IgD-negative memory B cell (primary cell): ENCODE measurements at regions not wholly inside any gene's neighbourhood (a gene's known extent, or its start where the extent isn't known, plus 50 kb on each side); places are given as distances from the start of the nearest gene placed in this dataset.
A peak's percentile ranks its signal among the peaks of the same experiment; 100 is the strongest.
"Not testable (repeated sequence)": the region's sequence is repeated elsewhere in the genome, so short reads cannot be mapped to it uniquely, and the experiment has no call there.

Experiments
- H3K27ac Mint-ChIP-seq, 3 donors: one replicate each; pipeline ENCODE4 v1.8.0; 2020 to 2022; ENCODE audit warnings: mild to moderate bottlenecking in 3 of 3, mixed read lengths in 3 of 3, moderate library complexity in 1 of 3
- H3K27me3 Mint-ChIP-seq: one replicate; pipeline ENCODE4 v1.8.0; 2021; ENCODE audit warnings: mixed read lengths
- H3K36me3 Mint-ChIP-seq: one replicate; pipeline ENCODE4 v1.8.0; 2020; ENCODE audit warnings: mild to moderate bottlenecking, mixed read lengths
- H3K4me1 Mint-ChIP-seq, 3 donors: one replicate each; pipeline ENCODE4 v1.8.0; 2020 to 2022; ENCODE audit warnings: mixed read lengths in 3 of 3, mild to moderate bottlenecking in 1 of 3
- H3K4me3 Mint-ChIP-seq, 4 donors: one replicate each; pipeline ENCODE4 v1.8.0; 2020 to 2022; ENCODE audit warnings: mild to moderate bottlenecking in 4 of 4, mixed read lengths in 4 of 4, moderate library complexity in 3 of 4
- H3K9me3 Mint-ChIP-seq, 3 donors: one replicate each; pipeline ENCODE4 v1.8.0; 2020 to 2021; ENCODE audit warnings: mixed read lengths in 3 of 3, mild to moderate bottlenecking in 1 of 3

- Mint-ChIP-seq H3K36me3 (no peaks in the 10 kb centered on the region), H3K4me1 (no peaks in the 10 kb centered on the region)
Observed at GRCh38 chr11:39675171-39675570, 1784.3 kb downstream of the LRRC4C start.

GRCh38 chr11:39674761-39675160 is 1784.7 kb downstream of the LRRC4C start:
- Mint-ChIP-seq H3K36me3 (no peaks in the 10 kb centered on the region), H3K27ac (no peak overlapping the region), H3K9me3 (peaks cover 0 to 10% (median 3%) of the 10 kb centered on the region in 3 donors), H3K4me1 (no peaks in the 10 kb centered on the region), H3K27me3 (no peaks in the 10 kb centered on the region), H3K4me3 (no peak overlapping the region)

More at GRCh38 chr11:39675171-39675570, 1784.3 kb downstream of the LRRC4C start:
- peaks cover 0 to 10% (median 3%) of the 10 kb centered on the region in 3 donors for H3K9me3 Mint-ChIP-seq
- no peaks in the 10 kb centered on the region for H3K27me3 Mint-ChIP-seq
- H3K27ac Mint-ChIP-seq = no peak overlapping the region
- no peak overlapping the region for H3K4me3 Mint-ChIP-seq

- Mint-ChIP-seq H3K27me3 (no peaks in the 10 kb centered on the region), H3K4me3 (no peak overlapping the region), H3K4me1 (no peaks in the 10 kb centered on the region), H3K27ac (no peak overlapping the region), H3K9me3 (peaks cover under 1 to 10% (median 3%) of the 10 kb centered on the region in 3 donors), H3K36me3 (no peaks in the 10 kb centered on the region)
Observed at GRCh38 chr11:39674024-39674423, 1785.4 kb downstream of the LRRC4C start.

GRCh38 chr11:39668640-39669039 is 1790.8 kb downstream of the LRRC4C start:
- Mint-ChIP-seq H3K36me3 (no peaks in the 10 kb centered on the region), H3K4me3 (no peak overlapping the region), H3K9me3 (peaks cover 5 to 16% (median 8%) of the 10 kb centered on the region in 3 donors), H3K27ac (no peak overlapping the region), H3K27me3 (no peaks in the 10 kb centered on the region), H3K4me1 (no peaks in the 10 kb centered on the region)

DNA sequence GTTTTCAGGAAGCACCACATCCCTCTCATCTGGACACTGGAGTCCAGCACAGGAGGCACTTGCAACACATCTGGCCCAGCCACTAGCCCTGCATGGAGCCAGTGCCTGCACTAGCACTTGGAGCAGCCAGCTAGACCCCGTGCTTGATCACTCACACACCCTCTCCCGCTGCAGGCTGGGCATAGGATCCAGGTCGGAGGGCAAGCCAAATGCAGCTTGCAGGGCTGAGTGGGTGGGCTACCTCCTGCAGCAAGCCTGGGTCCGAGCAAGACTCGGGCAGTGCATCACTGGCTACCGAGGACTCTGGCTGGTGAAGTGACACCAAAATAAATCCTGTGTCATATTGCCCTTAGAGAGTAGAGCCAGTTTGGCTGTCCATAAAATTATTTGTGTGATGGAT is 1795.4 kb downstream of the LRRC4C start:
- H3K36me3 Mint-ChIP-seq = no peaks in the 10 kb centered on the region
- peak overlapping the region in 1 of 3 donors; percentile 28 for H3K27ac Mint-ChIP-seq
- H3K9me3 Mint-ChIP-seq = peaks cover 5 to 20% (median 9%) of the 10 kb centered on the region in 3 donors
- no peak overlapping the region for H3K4me3 Mint-ChIP-seq
- H3K27me3 Mint-ChIP-seq = no peaks in the 10 kb centered on the region
- no peaks in the 10 kb centered on the region for H3K4me1 Mint-ChIP-seq

GRCh38 chr11:39661890-39662289 is 1797.6 kb downstream of the LRRC4C start:
- H3K4me3 Mint-ChIP-seq = no peak overlapping the region
- no peaks in the 10 kb centered on the region for H3K27me3 Mint-ChIP-seq
- no peak overlapping the region for H3K27ac Mint-ChIP-seq
- H3K9me3 Mint-ChIP-seq = peaks cover 5 to 14% (median 9%) of the 10 kb centered on the region in 3 donors
- H3K4me1 Mint-ChIP-seq = no peaks in the 10 kb centered on the region
- H3K36me3 Mint-ChIP-seq = no peaks in the 10 kb centered on the region

DNA sequence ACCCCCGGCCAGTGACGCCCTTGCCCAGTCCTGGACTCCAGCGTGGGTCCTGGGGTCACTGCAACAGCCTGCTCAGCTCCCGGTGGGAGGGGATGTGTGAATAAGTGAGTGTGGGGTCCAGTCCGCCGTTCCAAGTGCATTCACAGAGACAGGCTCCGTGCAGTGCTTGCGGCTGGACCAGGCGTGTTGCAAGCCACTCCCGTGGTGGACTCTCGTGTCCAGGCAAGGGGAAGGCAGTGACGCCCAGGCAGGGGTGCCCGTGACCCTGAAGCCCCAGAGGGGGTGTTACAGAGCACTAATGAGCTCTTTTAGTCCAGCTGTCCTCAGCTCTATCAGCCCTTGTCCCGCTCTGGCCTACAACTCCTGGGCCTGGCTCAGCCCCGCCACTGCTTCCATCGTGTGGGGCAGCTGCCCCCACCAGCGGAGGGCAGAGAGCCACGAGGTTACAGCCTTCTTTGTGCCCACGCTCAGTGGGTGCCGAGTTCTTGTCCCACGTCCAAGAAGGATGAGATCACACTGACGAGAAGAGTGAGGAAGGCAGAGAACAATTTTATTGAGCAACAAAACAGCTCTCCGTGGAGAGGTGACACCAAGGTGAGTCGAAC is 1807.5 kb downstream of the LRRC4C start:
- no peak overlapping the region for H3K27ac Mint-ChIP-seq
- H3K4me1 Mint-ChIP-seq = no peaks in the 10 kb centered on the region
- no peak overlapping the region for H3K4me3 Mint-ChIP-seq
- H3K36me3 Mint-ChIP-seq = no peaks in the 10 kb centered on the region
- H3K9me3 Mint-ChIP-seq = peaks cover 0 to 9% (median 0%) of the 10 kb centered on the region in 3 donors
- H3K27me3 Mint-ChIP-seq = no peaks in the 10 kb centered on the region

GRCh38 chr11:39641751-39642150 is 1817.7 kb downstream of the LRRC4C start:
- H3K4me3 Mint-ChIP-seq = no peak overlapping the region
- H3K27ac Mint-ChIP-seq = no peak overlapping the region
- peaks cover 7 to 28% (median 20%) of the 10 kb centered on the region in 3 donors for H3K9me3 Mint-ChIP-seq
- H3K36me3 Mint-ChIP-seq = no peaks in the 10 kb centered on the region
- H3K27me3 Mint-ChIP-seq = no peaks in the 10 kb centered on the region
- peaks cover 0 to 1% (median 0%) of the 10 kb centered on the region in 3 donors for H3K4me1 Mint-ChIP-seq

- Mint-ChIP-seq H3K4me1 (no peaks in the 10 kb centered on the region), H3K27ac (no peak overlapping the region), H3K4me3 (no peak overlapping the region), H3K9me3 (peaks cover 2 to 9% (median 8%) of the 10 kb centered on the region in 3 donors), H3K36me3 (no peaks in the 10 kb centered on the region), H3K27me3 (no peaks in the 10 kb centered on the region)
Observed at GRCh38 chr11:39630365-39630764, 1829.1 kb downstream of the LRRC4C start.

GRCh38 chr11:39628311-39628710 is 1831.1 kb downstream of the LRRC4C start:
- H3K9me3 Mint-ChIP-seq = peaks cover 2 to 6% (median 5%) of the 10 kb centered on the region in 3 donors
- no peaks in the 10 kb centered on the region for H3K27me3 Mint-ChIP-seq
- no peaks in the 10 kb centered on the region for H3K4me1 Mint-ChIP-seq
- no peaks in the 10 kb centered on the region for H3K36me3 Mint-ChIP-seq
- no peak overlapping the region for H3K4me3 Mint-ChIP-seq
- no peak overlapping the region for H3K27ac Mint-ChIP-seq

- not testable (repeated sequence) for H3K27me3 Mint-ChIP-seq, H3K4me1 Mint-ChIP-seq, H3K27ac Mint-ChIP-seq, H3K9me3 Mint-ChIP-seq, H3K4me3 Mint-ChIP-seq, H3K36me3 Mint-ChIP-seq
Observed at GRCh38 chr11:39620309-39620708, 1839.1 kb downstream of the LRRC4C start.

DNA sequence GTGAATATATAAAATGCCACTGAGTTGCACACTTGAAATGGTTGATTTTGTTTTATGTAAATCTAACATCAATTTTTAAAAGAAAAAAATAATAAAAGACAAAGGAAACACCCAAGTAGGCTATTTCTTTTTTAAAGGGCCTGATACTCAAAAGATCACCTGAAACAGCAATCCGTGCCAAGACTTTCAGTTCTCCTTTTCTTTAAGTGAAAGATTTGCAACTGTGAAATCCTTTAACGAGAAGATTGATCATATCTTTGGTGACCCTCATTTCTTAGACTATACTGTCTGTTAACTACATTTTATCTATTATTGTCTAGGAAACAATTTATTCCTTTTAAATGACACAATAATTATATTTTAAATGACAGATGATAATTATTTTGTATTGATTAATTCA is 1841.5 kb downstream of the LRRC4C start:
- H3K27me3 Mint-ChIP-seq = no peaks in the 10 kb centered on the region
- no peak overlapping the region for H3K27ac Mint-ChIP-seq
- no peaks in the 10 kb centered on the region for H3K36me3 Mint-ChIP-seq
- H3K9me3 Mint-ChIP-seq = peaks cover 0 to 19% (median 10%) of the 10 kb centered on the region in 3 donors
- H3K4me1 Mint-ChIP-seq = no peaks in the 10 kb centered on the region
- H3K4me3 Mint-ChIP-seq = no peak overlapping the region

GRCh38 chr11:39589391-39589790 is 1870.1 kb downstream of the LRRC4C start:
- H3K4me1 Mint-ChIP-seq = no peaks in the 10 kb centered on the region
- H3K27ac Mint-ChIP-seq = no peak overlapping the region
- no peaks in the 10 kb centered on the region for H3K36me3 Mint-ChIP-seq
- H3K27me3 Mint-ChIP-seq = no peaks in the 10 kb centered on the region
- no peak overlapping the region for H3K4me3 Mint-ChIP-seq
- H3K9me3 Mint-ChIP-seq = peaks cover 0 to 16% (median 1%) of the 10 kb centered on the region in 3 donors

- Mint-ChIP-seq H3K27me3 (no peaks in the 10 kb centered on the region), H3K27ac (no peak overlapping the region), H3K36me3 (no peaks in the 10 kb centered on the region), H3K4me1 (no peaks in the 10 kb centered on the region), H3K4me3 (no peak overlapping the region), H3K9me3 (peaks cover 3 to 12% (median 6%) of the 10 kb centered on the region in 3 donors)
Observed at GRCh38 chr11:39586036-39586435, 1873.4 kb downstream of the LRRC4C start.

- Mint-ChIP-seq H3K4me3 (no peak overlapping the region), H3K9me3 (peaks cover 3 to 16% (median 5%) of the 10 kb centered on the region in 3 donors), H3K4me1 (peaks cover 0 to 1% (median 0%) of the 10 kb centered on the region in 3 donors), H3K27me3 (no peaks in the 10 kb centered on the region), H3K36me3 (no peaks in the 10 kb centered on the region), H3K27ac (no peak overlapping the region)
Observed at GRCh38 chr11:39571081-39571480, 1888.4 kb downstream of the LRRC4C start.

- H3K4me3 Mint-ChIP-seq = no peak overlapping the region
- H3K27me3 Mint-ChIP-seq = no peaks in the 10 kb centered on the region
- H3K36me3 Mint-ChIP-seq = no peaks in the 10 kb centered on the region
Observed at GRCh38 chr11:39570526-39570925, 1888.9 kb downstream of the LRRC4C start.

More at GRCh38 chr11:39570526-39570925, 1888.9 kb downstream of the LRRC4C start:
- peaks cover 0 to 1% (median 0%) of the 10 kb centered on the region in 3 donors for H3K4me1 Mint-ChIP-seq
- peaks cover 3 to 13% (median 5%) of the 10 kb centered on the region in 3 donors for H3K9me3 Mint-ChIP-seq
- H3K27ac Mint-ChIP-seq = no peak overlapping the region
